ENCODE measurements at regions not wholly inside any gene's neighbourhood (a gene's known extent, or its start where the extent isn't known, plus 50 kb on each side); places are given as distances from the start of the nearest gene placed in this dataset.

- no peak for TF ChIP-seq JUND (IDR thresholded peaks at IDR 0.05)
- TF ChIP-seq CTCF (IDR thresholded peaks at IDR 0.05) = no peak
- TF ChIP-seq FOXM1 (IDR thresholded peaks at IDR 0.05; ENCODE audit: low read depth) = no peak
- TF ChIP-seq RFX5 (IDR thresholded peaks at IDR 0.05; ENCODE audit: low read length) = no peak
These were observed 380.8 kb upstream of the MKI67 start for GRCh38 chr10:128507066-128507465.
